ENCODE measurements at regions not wholly inside any gene's neighbourhood (a gene's known extent, or its start where the extent isn't known, plus 50 kb on each side); places are given as distances from the start of the nearest gene placed in this dataset.

DNA sequence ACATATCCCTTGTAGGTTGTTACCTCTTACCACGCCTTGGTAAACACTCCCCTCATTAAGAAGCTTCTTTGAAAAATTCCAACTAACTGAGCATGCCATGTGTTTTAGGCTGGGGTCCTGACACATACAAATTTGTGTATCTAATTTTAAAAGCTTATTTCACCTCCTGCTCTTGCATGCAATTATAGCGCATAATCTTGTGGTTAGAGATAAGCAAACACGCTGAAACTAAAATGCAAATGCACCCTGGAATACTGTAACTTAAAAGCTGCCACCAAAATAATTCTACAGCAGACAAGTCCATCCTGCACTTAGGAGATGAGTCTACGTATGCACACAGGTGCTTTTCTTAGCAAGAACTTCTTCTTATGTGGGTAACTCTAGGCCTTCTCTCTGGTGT, 990.2 kb downstream of the TSN start:
- TF ChIP-seq, protein P1, sequence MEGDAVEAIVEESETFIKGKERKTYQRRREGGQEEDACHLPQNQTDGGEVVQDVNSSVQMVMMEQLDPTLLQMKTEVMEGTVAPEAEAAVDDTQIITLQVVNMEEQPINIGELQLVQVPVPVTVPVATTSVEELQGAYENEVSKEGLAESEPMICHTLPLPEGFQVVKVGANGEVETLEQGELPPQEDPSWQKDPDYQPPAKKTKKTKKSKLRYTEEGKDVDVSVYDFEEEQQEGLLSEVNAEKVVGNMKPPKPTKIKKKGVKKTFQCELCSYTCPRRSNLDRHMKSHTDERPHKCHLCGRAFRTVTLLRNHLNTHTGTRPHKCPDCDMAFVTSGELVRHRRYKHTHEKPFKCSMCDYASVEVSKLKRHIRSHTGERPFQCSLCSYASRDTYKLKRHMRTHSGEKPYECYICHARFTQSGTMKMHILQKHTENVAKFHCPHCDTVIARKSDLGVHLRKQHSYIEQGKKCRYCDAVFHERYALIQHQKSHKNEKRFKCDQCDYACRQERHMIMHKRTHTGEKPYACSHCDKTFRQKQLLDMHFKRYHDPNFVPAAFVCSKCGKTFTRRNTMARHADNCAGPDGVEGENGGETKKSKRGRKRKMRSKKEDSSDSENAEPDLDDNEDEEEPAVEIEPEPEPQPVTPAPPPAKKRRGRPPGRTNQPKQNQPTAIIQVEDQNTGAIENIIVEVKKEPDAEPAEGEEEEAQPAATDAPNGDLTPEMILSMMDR (tag by site-specific recombination; IDR thresholded peaks at IDR 0.05): no peak
- TF ChIP-seq RBAK (tag by site-specific recombination; IDR thresholded peaks at IDR 0.05): no peak
- no peak for TF ChIP-seq ZNF660 (tag by site-specific recombination; IDR thresholded peaks at IDR 0.05)
- TF ChIP-seq REST (tag by site-specific recombination; IDR thresholded peaks at IDR 0.05): no peak
- TF ChIP-seq, protein P2, sequence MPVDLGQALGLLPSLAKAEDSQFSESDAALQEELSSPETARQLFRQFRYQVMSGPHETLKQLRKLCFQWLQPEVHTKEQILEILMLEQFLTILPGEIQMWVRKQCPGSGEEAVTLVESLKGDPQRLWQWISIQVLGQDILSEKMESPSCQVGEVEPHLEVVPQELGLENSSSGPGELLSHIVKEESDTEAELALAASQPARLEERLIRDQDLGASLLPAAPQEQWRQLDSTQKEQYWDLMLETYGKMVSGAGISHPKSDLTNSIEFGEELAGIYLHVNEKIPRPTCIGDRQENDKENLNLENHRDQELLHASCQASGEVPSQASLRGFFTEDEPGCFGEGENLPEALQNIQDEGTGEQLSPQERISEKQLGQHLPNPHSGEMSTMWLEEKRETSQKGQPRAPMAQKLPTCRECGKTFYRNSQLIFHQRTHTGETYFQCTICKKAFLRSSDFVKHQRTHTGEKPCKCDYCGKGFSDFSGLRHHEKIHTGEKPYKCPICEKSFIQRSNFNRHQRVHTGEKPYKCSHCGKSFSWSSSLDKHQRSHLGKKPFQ (tag by site-specific recombination; IDR thresholded peaks at IDR 0.05): no peak
- TF ChIP-seq ZNF530 (tag by site-specific recombination; IDR thresholded peaks at IDR 0.05; ENCODE audit: low read depth): no peak
- TF ChIP-seq, protein P3, sequence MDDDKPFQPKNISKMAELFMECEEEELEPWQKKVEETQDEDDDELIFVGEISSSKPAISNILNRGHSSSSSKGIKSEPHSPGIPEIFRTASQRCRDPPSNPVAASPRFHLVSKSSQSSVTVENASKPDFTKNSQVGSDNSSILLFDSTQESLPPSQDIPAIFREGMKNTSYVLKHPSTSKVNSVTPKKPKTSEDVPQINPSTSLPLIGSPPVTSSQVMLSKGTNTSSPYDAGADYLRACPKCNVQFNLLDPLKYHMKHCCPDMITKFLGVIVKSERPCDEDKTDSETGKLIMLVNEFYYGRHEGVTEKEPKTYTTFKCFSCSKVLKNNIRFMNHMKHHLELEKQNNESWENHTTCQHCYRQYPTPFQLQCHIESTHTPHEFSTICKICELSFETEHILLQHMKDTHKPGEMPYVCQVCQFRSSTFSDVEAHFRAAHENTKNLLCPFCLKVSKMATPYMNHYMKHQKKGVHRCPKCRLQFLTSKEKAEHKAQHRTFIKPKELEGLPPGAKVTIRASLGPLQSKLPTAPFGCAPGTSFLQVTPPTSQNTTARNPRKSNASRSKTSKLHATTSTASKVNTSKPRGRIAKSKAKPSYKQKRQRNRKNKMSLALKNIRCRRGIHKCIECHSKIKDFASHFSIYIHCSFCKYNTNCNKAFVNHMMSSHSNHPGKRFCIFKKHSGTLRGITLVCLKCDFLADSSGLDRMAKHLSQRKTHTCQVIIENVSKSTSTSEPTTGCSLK (tag by site-specific recombination; IDR thresholded peaks at IDR 0.05): no peak
- TF ChIP-seq, protein P4, sequence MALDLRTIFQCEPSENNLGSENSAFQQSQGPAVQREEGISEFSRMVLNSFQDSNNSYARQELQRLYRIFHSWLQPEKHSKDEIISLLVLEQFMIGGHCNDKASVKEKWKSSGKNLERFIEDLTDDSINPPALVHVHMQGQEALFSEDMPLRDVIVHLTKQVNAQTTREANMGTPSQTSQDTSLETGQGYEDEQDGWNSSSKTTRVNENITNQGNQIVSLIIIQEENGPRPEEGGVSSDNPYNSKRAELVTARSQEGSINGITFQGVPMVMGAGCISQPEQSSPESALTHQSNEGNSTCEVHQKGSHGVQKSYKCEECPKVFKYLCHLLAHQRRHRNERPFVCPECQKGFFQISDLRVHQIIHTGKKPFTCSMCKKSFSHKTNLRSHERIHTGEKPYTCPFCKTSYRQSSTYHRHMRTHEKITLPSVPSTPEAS (tag by site-specific recombination; IDR thresholded peaks at IDR 0.05): no peak
- TF ChIP-seq ZBTB10 (tag by site-specific recombination; IDR thresholded peaks at IDR 0.05): no peak
- TF ChIP-seq ZNF324 (tag by site-specific recombination; IDR thresholded peaks at IDR 0.05): no peak
